IMR-90 (cell line): ENCODE measurements at regions not wholly inside any gene's neighbourhood (a gene's known extent, or its start where the extent isn't known, plus 50 kb on each side); places are given as distances from the start of the nearest gene placed in this dataset.

Experiments used
- ATAC-seq: fragments of 200-7000 bp; cut with Tn5 transposase; 2 replicates; pipeline ENCODE4 v1.9.1; 2020; ENCODE audit warnings: low read depth, mild to moderate bottlenecking, moderate library complexity
- BruUV-seq: library from RNA; stranded (reverse); fragments of 400-500 nt; replicated peaks from 2 replicates; lab custom pipeline; 2021; lab: Mats Ljungman, UMichigan
- CTCF ChIA-PET: fragments of 300-600 bp; formaldehyde crosslinking; extraction: SDS; loops from one replicate; lab custom pipeline; 2021; ENCODE audit warnings: antibody characterized with exemption; lab: Yijun Ruan, JAX
- POLR2A ChIA-PET: fragments of 300-600 bp; sonication (Branson Sonifier 250); formaldehyde crosslinking; loops from one replicate; lab custom pipeline; 2022; ENCODE audit warnings: antibody characterized with exemption; ENCODE audit not compliant: unreplicated experiment; lab: Charles Lee
- DNase-seq: peaks from one replicate; pipeline ENCODE4 v3.0.0; 2013
- H2AFZ ChIP-seq: replicated peaks from 2 replicates; pipeline ENCODE3; 2013; ENCODE audit warnings: low read length, mild to moderate bottlenecking; ENCODE audit not compliant: poor library complexity
- H2AK5ac ChIP-seq: 2 replicates; pipeline ENCODE4 v1.6.1; 2013; ENCODE audit warnings: low read depth, low read length, inconsistent platforms
- H2AK9ac ChIP-seq: replicated peaks from 2 replicates; pipeline ENCODE3; 2013; ENCODE audit warnings: mild to moderate bottlenecking, low read depth, low read length, moderate library complexity; ENCODE audit not compliant: poor library complexity
- H2BK120ac ChIP-seq: 2 replicates; pipeline ENCODE4 v1.6.1; 2013; ENCODE audit warnings: low read depth, low read length, inconsistent platforms
- H2BK15ac ChIP-seq: 3 replicates; pipeline ENCODE4 v1.6.1; 2013; ENCODE audit warnings: low read depth, low read length, inconsistent platforms
- H2BK20ac ChIP-seq: 2 replicates; pipeline ENCODE4 v1.6.1; 2013; ENCODE audit warnings: low read depth, mild to moderate bottlenecking, inconsistent platforms, low read length, moderate library complexity
- H2BK5ac ChIP-seq: 2 replicates; pipeline ENCODE4 v1.6.1; 2013; ENCODE audit warnings: mild to moderate bottlenecking, low read depth, low read length, inconsistent platforms; ENCODE audit not compliant: poor library complexity, severe bottlenecking
- H3K14ac ChIP-seq: replicated peaks from 2 replicates; pipeline ENCODE4 v1.6.1; 2013; ENCODE audit warnings: low read depth, low read length, inconsistent platforms
- H3K18ac ChIP-seq: 2 replicates; pipeline ENCODE4 v1.6.1; 2013; ENCODE audit warnings: low read depth, low read length, control low read depth
- H3K23ac ChIP-seq: 2 replicates; pipeline ENCODE4 v1.6.1; 2013; ENCODE audit warnings: low read depth, low read length, inconsistent platforms
- H3K27ac ChIP-seq: 2 replicates; pipeline ENCODE4 v1.5.1; 2013; ENCODE audit warnings: mild to moderate bottlenecking, control low read depth, low read length; ENCODE audit not compliant: insufficient read depth
- H3K27me3 ChIP-seq: 2 replicates; pipeline ENCODE4 v1.6.1; 2013; ENCODE audit warnings: low read length; ENCODE audit not compliant: control insufficient read depth, insufficient read depth
- H3K36me3 ChIP-seq: 2 replicates; pipeline ENCODE4 v1.6.1; 2013; ENCODE audit warnings: low read length, mixed read lengths; ENCODE audit not compliant: control insufficient read depth, insufficient read depth
- H3K4ac ChIP-seq: 2 replicates; pipeline ENCODE4 v1.6.1; 2013; ENCODE audit warnings: low read depth, low read length, inconsistent platforms
- H3K4me1 ChIP-seq: 2 replicates; pipeline ENCODE4 v1.6.1; 2013; ENCODE audit warnings: low read length, mixed read lengths; ENCODE audit not compliant: control insufficient read depth, insufficient read depth
- H3K4me2 ChIP-seq: 2 replicates; pipeline ENCODE4 v1.6.1; 2013; ENCODE audit warnings: low read depth, mild to moderate bottlenecking, control low read depth, low read length, moderate library complexity
- H3K4me3 ChIP-seq: 2 replicates; pipeline ENCODE4 v1.5.1; 2013; ENCODE audit warnings: low read depth, mild to moderate bottlenecking, control low read depth, low read length, moderate library complexity; ENCODE audit not compliant: insufficient read depth
- H3K56ac ChIP-seq: 2 replicates; pipeline ENCODE4 v1.6.1; 2013; ENCODE audit warnings: low read length, inconsistent platforms; ENCODE audit not compliant: insufficient read depth; ENCODE audit errors: extremely low read depth
- H3K79me1 ChIP-seq, 2 experiments: 2 replicates each; pipeline ENCODE4 v1.6.1; 2013; ENCODE audit warnings: low read length in 2 of 2, inconsistent platforms in 1 of 2, low read depth in 1 of 2
- H3K9ac ChIP-seq: 2 replicates; pipeline ENCODE4 v1.6.1; 2013; ENCODE audit warnings: low read depth, low read length, control low read depth
- H3K9me1 ChIP-seq: 2 replicates; pipeline ENCODE4 v1.6.1; 2013; ENCODE audit warnings: low read length, inconsistent platforms; ENCODE audit not compliant: insufficient read depth
- H3K9me3 ChIP-seq: 2 replicates; pipeline ENCODE4 v1.6.1; 2013; ENCODE audit warnings: low read length; ENCODE audit not compliant: control insufficient read depth, insufficient read depth
- H4K20me1 ChIP-seq: 2 replicates; pipeline ENCODE4 v1.6.1; 2013; ENCODE audit warnings: low read length, inconsistent platforms; ENCODE audit not compliant: insufficient read depth
- H4K5ac ChIP-seq: 2 replicates; pipeline ENCODE4 v1.6.1; 2013; ENCODE audit warnings: mild to moderate bottlenecking, low read depth, low read length, control low read depth
- H4K8ac ChIP-seq, 2 experiments: 2 replicates each; pipeline ENCODE4 v1.6.1; 2013; ENCODE audit warnings: low read depth in 2 of 2, low read length in 2 of 2, control low read depth in 1 of 2, inconsistent platforms in 1 of 2
- H4K91ac ChIP-seq: 2 replicates; pipeline ENCODE4 v1.6.1; 2013; ENCODE audit warnings: low read depth, low read length, inconsistent platforms; ENCODE audit not compliant: insufficient read depth
- BHLHE40 ChIP-seq: fragments of 150-350 bp; IDR thresholded peaks from 2 replicates; pipeline ENCODE4 v1.6.1; 2016; ENCODE audit warnings: mild to moderate bottlenecking, low read depth, low read length
- CEBPB ChIP-seq: IDR thresholded peaks from 2 replicates; pipeline ENCODE4 v1.6.1; 2012; ENCODE audit warnings: low read depth, low read length, improper control_type of control experiment
- CHD1 ChIP-seq: IDR thresholded peaks from 2 replicates; pipeline ENCODE4 v1.6.1; 2012; ENCODE audit warnings: low read depth, low read length, improper control_type of control experiment
- CTCF ChIP-seq: conservative IDR thresholded peaks from 2 replicates; pipeline ENCODE4 v1.5.1; 2012; ENCODE audit warnings: mild to moderate bottlenecking, low read depth, low read length, improper control_type of control experiment
- ELK1 ChIP-seq: fragments of 150-350 bp; IDR thresholded peaks from 2 replicates; pipeline ENCODE4 v1.6.1; 2016; ENCODE audit warnings: low read depth, mild to moderate bottlenecking, low read length, moderate library complexity, borderline replicate concordance
- FOS ChIP-seq: fragments of 150-350 bp; IDR thresholded peaks from 2 replicates; pipeline ENCODE4 v1.6.1; 2016; ENCODE audit warnings: low read depth, low read length
- MAFK ChIP-seq: IDR thresholded peaks from 2 replicates; pipeline ENCODE4 v1.6.1; 2012; ENCODE audit warnings: low read depth, low read length, improper control_type of control experiment
- MAZ ChIP-seq: IDR thresholded peaks from 2 replicates; pipeline ENCODE4 v1.6.1; 2012; ENCODE audit warnings: low read depth, mild to moderate bottlenecking, low read length, improper control_type of control experiment, moderate library complexity, borderline replicate concordance
- MXI1 ChIP-seq: IDR thresholded peaks from 2 replicates; pipeline ENCODE4 v1.6.1; 2012; ENCODE audit warnings: low read depth, mild to moderate bottlenecking, low read length, moderate library complexity, borderline replicate concordance
- NFE2L2 ChIP-seq: fragments of 150-350 bp; IDR thresholded peaks from 2 replicates; pipeline ENCODE4 v1.6.1; 2016; ENCODE audit warnings: low read depth, mild to moderate bottlenecking, low read length
- POLR2A ChIP-seq: IDR thresholded peaks from 2 replicates; pipeline ENCODE4 v1.6.1; 2012; ENCODE audit warnings: mild to moderate bottlenecking, low read depth, low read length
- RAD21 ChIP-seq: IDR thresholded peaks from 2 replicates; pipeline ENCODE4 v1.6.1; 2012; ENCODE audit warnings: low read length, improper control_type of control experiment
- RCOR1 ChIP-seq: IDR thresholded peaks from 2 replicates; pipeline ENCODE4 v1.6.1; 2012; ENCODE audit warnings: mild to moderate bottlenecking, low read length, improper control_type of control experiment; ENCODE audit not compliant: insufficient replicate concordance
- RFX5 ChIP-seq: IDR thresholded peaks from 2 replicates; pipeline ENCODE4 v1.8.0; 2012; ENCODE audit warnings: low read depth, mild to moderate bottlenecking, low read length, moderate library complexity
- SMC3 ChIP-seq: fragments of 150-350 bp; IDR thresholded peaks from 2 replicates; pipeline ENCODE4 v1.6.1; 2016; ENCODE audit warnings: low read depth, mild to moderate bottlenecking, antibody characterized with exemption, low read length, moderate library complexity
- USF2 ChIP-seq: fragments of 150-350 bp; IDR thresholded peaks from 2 replicates; pipeline ENCODE4 v1.6.1; 2017; ENCODE audit warnings: mild to moderate bottlenecking, antibody characterized with exemption, low read length, low read depth
- WGBS, 2 experiments: methylation state at CpG; one replicate each; pipeline versions ENCODE4 v1.1.5 to v1.1.7; 2013; ENCODE audit warnings: missing lambda C conversion rate in 2 of 2; ENCODE audit not compliant: insufficient read length in 1 of 2; ENCODE audit errors: extremely low coverage in 2 of 2; 5-methylcytosine and 5-hydroxymethylcytosine counted together
- dilution Hi-C: fragments of 300-500 bp; cut with HindIII; formaldehyde crosslinking; loops from one replicate; pipeline ENCODE4 v1.14.3; 2018; ENCODE audit warnings: low sequenced_read_pairs; ENCODE audit not compliant: unreplicated experiment
- in situ Hi-C: fragments of 300-500 bp; cut with MboI; formaldehyde crosslinking; loops from 3 replicates; pipeline ENCODE4 v1.14.3; 2019; ENCODE audit warnings: low sequenced_read_pairs, inconsistent platforms, mixed read lengths
- intact Hi-C: fragments of 100-400 bp; cut with micrococcal nuclease; formaldehyde crosslinking; loops from 2 replicates; pipeline ENCODE4 v1.10.0; 2022

GRCh38 chr2:215579809-215580208 is 143.9 kb upstream of the FN1 start:
- no peak overlapping the region for H4K91ac ChIP-seq
- H3K9me1 ChIP-seq, result no peaks in the 10 kb centered on the region
- H3K4me1 ChIP-seq, result peaks cover 3% of the 10 kb centered on the region
- peak overlapping the region; percentile 0; the same call in 1 of the 2 replicates for H2BK120ac ChIP-seq
- no peak overlapping the region for H2AK9ac ChIP-seq
- no peak overlapping the region for H3K56ac ChIP-seq
- no CpG with 5 or more reads among the region's 3 CpGs for WGBS, 2 experiments
- H3K27ac ChIP-seq, result no peak overlapping the region
- H2BK15ac ChIP-seq, result no peak overlapping the region
- DNase-seq (peak; percentile 90), ATAC-seq (peak; percentile 84)
- dilution Hi-C loops (no loop called here), in situ Hi-C loops (no loop called here), intact Hi-C loops (no loop called here)
- H4K5ac ChIP-seq, result no peak overlapping the region
- ChIA-PET CTCF (no interaction called here), POLR2A (no interaction called here)
- H3K79me1 ChIP-seq, result no peaks in the 10 kb centered on the region; a peak in 1 of 4 replicates
- H3K27me3 ChIP-seq, result no peaks in the 10 kb centered on the region
- H3K23ac ChIP-seq, result no peak overlapping the region
- H3K18ac ChIP-seq, result no peak overlapping the region; the same call in 1 of the 2 replicates
- no peak overlapping the region for H2AFZ ChIP-seq
- H3K14ac ChIP-seq, result no peak overlapping the region
- no peaks in the 10 kb centered on the region for H4K20me1 ChIP-seq
- no peak overlapping the region for H2AK5ac ChIP-seq
- peak overlapping the region; percentile 78 for H2BK5ac ChIP-seq
- no peaks in the 10 kb centered on the region for H3K36me3 ChIP-seq
- no peak overlapping the region for H2BK20ac ChIP-seq
- no peak for TF ChIP-seq USF2
- TF ChIP-seq CEBPB, result peak; percentile 80
- no peak for TF ChIP-seq MXI1
- no peak for TF ChIP-seq FOS
- TF ChIP-seq RFX5, result no peak
- no peak for TF ChIP-seq ELK1
- no peak for TF ChIP-seq CHD1
- no peak for TF ChIP-seq MAZ
- 0 out of 2 replicates have a peak, but pooled peaks have one; percentile 11 for TF ChIP-seq SMC3
- TF ChIP-seq CTCF, result no peak
- TF ChIP-seq RCOR1, result no peak
- TF ChIP-seq RAD21, result no peak
- no peak for TF ChIP-seq POLR2A
- TF ChIP-seq MAFK, result no peak
- no peak for TF ChIP-seq NFE2L2
- TF ChIP-seq BHLHE40, result peak; percentile 57; the same call in 1 of the 2 replicates
- no peak overlapping the region; a peak in 1 of 4 replicates for H4K8ac ChIP-seq
- H3K4ac ChIP-seq, result no peak overlapping the region
- H3K9ac ChIP-seq, result no peak overlapping the region
- H3K9me3 ChIP-seq, result no peaks in the 10 kb centered on the region
- no peak overlapping the region for H3K4me3 ChIP-seq
- no TSS peak for BruUV-seq
- H3K4me2 ChIP-seq, result peak overlapping the region; percentile 52; the same call in 1 of the 2 replicates
